ENCODE measurements at regions not wholly inside any gene's neighbourhood (a gene's known extent, or its start where the extent isn't known, plus 50 kb on each side); places are given as distances from the start of the nearest gene placed in this dataset.

DNA sequence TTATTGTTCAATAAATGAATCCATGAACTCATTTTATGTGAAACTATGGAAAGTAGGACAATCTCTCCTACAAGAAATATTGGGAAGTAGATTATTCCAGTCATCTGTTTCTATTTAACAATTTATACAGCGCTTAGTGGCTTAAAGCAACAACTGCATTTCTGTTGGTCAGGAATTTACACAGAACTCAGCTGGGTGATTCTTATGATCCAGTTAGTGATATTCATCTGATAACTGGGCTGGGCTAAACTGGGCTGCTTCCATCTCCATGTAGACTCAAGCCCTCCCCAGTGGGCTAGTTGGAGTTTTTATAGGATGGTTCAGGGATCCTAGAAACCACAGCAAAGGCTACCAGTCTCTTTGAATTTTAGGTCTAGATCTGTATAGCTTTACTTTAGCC lies 497.9 kb upstream of the NEGR1 start:
- Histone ChIP-seq H3K27me3 (ENCODE audit: control insufficient read depth in 2 of 2, insufficient read depth in 2 of 2, low read length in 2 of 2) (no peaks in the 10 kb centered on the region), H3K36me3 (ENCODE audit: control insufficient read depth in 2 of 2, extremely low read depth in 1 of 2, insufficient read depth in 2 of 2, low read length in 2 of 2) (no peaks in the 10 kb centered on the region), H4K20me1 (replicated peaks; ENCODE audit: control insufficient read depth, extremely low read depth, insufficient read depth, low read length) (no peaks in the 10 kb centered on the region), H3K27ac (ENCODE audit: insufficient read depth, low read depth, low read length) (no peak overlapping the region), H3K4me1 (ENCODE audit: control insufficient read depth, extremely low read depth, insufficient read depth, low read length) (no peaks in the 10 kb centered on the region), H3K4me3 (replicated peaks in 1 of 3; ENCODE audit: insufficient read depth in 1 of 3, low read depth in 1 of 3, low read length in 3 of 3) (no peak overlapping the region), H3K9me1 (replicated peaks; ENCODE audit: control insufficient read depth, extremely low read depth, insufficient read depth, low read length) (no peaks in the 10 kb centered on the region), H3K9ac (replicated peaks; ENCODE audit: extremely low read depth, insufficient read depth, low read length) (no peak overlapping the region), H3K9me3 (replicated peaks; ENCODE audit: control insufficient read depth, insufficient read depth, low read length) (no peaks in the 10 kb centered on the region), H3K79me2 (ENCODE audit: control insufficient read depth, insufficient read depth, low read length) (no peaks in the 10 kb centered on the region), H3K4me2 (ENCODE audit: insufficient read depth, low read length) (no peak overlapping the region), H2AFZ (ENCODE audit: low read depth, low read length) (no peak overlapping the region)
- DNase-seq (ENCODE audit: low read depth, low spot score) (no peak), FAIRE-seq (no peak)
- dilution Hi-C loops (cut with MboI; ENCODE audit: extremely low pct_ligation_motif_present, low sequenced_read_pairs) = no loop called here
- BruUV-seq (replicated peaks) = no TSS peak
- intact Hi-C loops (cut with micrococcal nuclease) = no loop called here
- TF ChIP-seq POLR2A (IDR thresholded peaks at IDR 0.05; ENCODE audit: low read depth, low read length) (no peak), EZH2 (IDR thresholded peaks at IDR 0.05; ENCODE audit: borderline replicate concordance, low read depth, low read length, severe bottlenecking) (no peak), MYC (IDR thresholded peaks at IDR 0.05; ENCODE audit: low read depth, low read length) (no peak), JUN (IDR thresholded peaks at IDR 0.05; ENCODE audit: borderline replicate concordance, insufficient read depth, insufficient read length, low read depth) (no peak), GATA2 (IDR thresholded peaks at IDR 0.05; ENCODE audit: insufficient read depth, insufficient read length, low read depth, low read length) (no peak), POLR2AphosphoS5 (IDR thresholded peaks at IDR 0.05; ENCODE audit: insufficient read depth, low read depth, low read length) (no peak), FOS (IDR thresholded peaks at IDR 0.05; ENCODE audit: borderline replicate concordance, insufficient read depth, low read length) (no peak)
- TF ChIP-seq, protein P1, sequence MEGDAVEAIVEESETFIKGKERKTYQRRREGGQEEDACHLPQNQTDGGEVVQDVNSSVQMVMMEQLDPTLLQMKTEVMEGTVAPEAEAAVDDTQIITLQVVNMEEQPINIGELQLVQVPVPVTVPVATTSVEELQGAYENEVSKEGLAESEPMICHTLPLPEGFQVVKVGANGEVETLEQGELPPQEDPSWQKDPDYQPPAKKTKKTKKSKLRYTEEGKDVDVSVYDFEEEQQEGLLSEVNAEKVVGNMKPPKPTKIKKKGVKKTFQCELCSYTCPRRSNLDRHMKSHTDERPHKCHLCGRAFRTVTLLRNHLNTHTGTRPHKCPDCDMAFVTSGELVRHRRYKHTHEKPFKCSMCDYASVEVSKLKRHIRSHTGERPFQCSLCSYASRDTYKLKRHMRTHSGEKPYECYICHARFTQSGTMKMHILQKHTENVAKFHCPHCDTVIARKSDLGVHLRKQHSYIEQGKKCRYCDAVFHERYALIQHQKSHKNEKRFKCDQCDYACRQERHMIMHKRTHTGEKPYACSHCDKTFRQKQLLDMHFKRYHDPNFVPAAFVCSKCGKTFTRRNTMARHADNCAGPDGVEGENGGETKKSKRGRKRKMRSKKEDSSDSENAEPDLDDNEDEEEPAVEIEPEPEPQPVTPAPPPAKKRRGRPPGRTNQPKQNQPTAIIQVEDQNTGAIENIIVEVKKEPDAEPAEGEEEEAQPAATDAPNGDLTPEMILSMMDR (IDR thresholded peaks at IDR 0.05; ENCODE audit: extremely low read depth in 1 of 2, insufficient read depth in 1 of 2, low read depth in 1 of 2, low read length in 2 of 2) = no peak
- TF ChIP-seq, protein P2, sequence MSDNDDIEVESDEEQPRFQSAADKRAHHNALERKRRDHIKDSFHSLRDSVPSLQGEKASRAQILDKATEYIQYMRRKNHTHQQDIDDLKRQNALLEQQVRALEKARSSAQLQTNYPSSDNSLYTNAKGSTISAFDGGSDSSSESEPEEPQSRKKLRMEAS (IDR thresholded peaks at IDR 0.05; ENCODE audit: insufficient read depth, insufficient read length) = no peak
- POLR2A ChIA-PET = no interaction called here
- CTCF ChIA-PET = no interaction called here

All from endothelial cell of umbilical vein (primary cell).